GM21390 (cell line): ENCODE measurements at regions not wholly inside any gene's neighbourhood (a gene's known extent, or its start where the extent isn't known, plus 50 kb on each side); places are given as distances from the start of the nearest gene placed in this dataset.

Experiments used
- ATAC-seq: cut with Tn5 transposase; IDR thresholded peaks from one replicate; pipeline ENCODE4 v1.9.1; 2021; ENCODE audit not compliant: unreplicated experiment

GRCh38 chr7:34454381-34454780, 203.6 kb upstream of the NPSR1 start:
- no peak for ATAC-seq

DNA sequence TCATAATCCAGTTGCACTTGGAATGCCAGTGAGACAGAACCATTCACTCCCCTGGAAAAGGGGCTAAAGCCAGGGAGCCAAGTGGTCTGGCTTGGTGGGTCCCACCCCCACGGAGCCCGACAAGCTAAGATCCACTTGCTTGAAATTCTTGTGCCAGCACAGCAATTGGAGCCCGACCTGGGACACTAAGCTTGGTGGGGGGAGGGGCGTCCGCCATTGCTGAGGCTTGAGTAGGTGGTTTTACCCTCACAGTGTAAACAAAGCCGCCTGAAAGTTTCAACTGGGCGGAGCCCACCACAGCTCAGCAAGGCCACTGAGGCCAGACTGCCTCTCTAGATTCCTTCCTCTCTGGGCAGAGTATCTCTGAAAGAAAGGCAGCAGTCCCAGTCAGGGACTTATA, 200.7 kb upstream of the NPSR1 start:
- ATAC-seq, result no peak

DNA sequence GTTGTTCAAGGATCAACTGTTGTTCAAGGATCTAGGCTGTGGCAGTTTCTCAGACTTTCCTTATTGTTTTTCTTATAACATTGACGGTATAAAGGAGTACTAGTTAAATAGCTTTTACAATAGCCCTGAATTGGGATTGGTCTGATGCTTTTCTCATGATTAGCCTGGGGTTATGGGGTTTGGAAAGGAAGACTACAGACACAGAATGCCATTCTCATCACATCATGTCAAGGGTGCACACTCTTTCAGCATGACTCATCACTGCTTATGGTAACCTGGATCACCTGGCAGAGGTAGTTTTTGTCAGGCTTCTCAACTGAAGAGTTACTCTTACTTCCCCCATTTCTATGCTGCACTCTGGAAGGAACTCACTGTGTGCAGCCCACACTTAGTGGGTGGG, 194.2 kb upstream of the NPSR1 start:
- no peak for ATAC-seq

DNA sequence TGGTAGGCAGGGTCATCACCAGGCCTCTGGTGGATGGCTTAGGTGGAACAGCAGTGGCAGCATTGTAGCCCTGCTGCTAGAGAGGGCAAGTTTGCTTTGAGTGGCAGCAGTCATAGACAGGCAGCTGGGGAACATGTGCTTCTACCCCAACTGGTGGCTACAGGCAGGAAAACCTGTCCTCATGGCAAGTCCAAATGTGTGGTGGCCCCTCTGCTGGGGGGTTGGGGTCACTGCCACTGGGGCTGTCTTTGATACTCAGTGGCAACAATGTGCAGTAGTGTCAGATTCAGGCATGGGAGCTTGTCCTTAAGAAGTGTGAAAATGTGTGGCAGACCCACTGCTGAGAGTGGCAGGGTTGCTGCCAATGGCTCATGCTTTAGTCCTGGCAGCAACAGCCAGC, 186.2 kb upstream of the NPSR1 start:
- ATAC-seq, result no peak

GRCh38 chr7:34486371-34486770, 171.6 kb upstream of the NPSR1 start:
- ATAC-seq, result no peak

GRCh38 chr7:34487391-34488115, 170.5 kb upstream of the NPSR1 start:
- no peak for ATAC-seq

GRCh38 chr7:34488766-34489165, 169.3 kb upstream of the NPSR1 start:
- ATAC-seq, result no peak

DNA sequence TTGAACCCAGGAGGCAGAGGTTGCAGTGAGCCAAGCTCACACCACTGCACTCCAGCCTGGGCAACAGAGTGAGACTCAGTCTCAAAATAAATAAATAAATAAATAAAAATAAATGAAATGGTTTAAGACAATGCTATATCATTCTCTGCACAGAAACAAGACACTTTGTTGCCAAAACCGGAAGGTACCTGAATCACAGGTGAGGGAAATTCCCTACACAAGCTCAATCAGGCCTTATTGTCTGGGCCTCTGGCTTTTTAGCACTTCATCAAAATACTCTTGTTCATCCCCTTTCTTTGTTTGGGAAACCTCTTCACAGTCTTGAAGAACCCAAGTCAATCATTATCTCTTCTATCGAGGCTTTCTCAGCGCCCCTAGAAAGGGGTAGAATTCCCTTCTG, 166.1 kb upstream of the NPSR1 start:
- no peak for ATAC-seq

GRCh38 chr7:34493752-34494151, 164.3 kb upstream of the NPSR1 start:
- ATAC-seq, result no peak

DNA sequence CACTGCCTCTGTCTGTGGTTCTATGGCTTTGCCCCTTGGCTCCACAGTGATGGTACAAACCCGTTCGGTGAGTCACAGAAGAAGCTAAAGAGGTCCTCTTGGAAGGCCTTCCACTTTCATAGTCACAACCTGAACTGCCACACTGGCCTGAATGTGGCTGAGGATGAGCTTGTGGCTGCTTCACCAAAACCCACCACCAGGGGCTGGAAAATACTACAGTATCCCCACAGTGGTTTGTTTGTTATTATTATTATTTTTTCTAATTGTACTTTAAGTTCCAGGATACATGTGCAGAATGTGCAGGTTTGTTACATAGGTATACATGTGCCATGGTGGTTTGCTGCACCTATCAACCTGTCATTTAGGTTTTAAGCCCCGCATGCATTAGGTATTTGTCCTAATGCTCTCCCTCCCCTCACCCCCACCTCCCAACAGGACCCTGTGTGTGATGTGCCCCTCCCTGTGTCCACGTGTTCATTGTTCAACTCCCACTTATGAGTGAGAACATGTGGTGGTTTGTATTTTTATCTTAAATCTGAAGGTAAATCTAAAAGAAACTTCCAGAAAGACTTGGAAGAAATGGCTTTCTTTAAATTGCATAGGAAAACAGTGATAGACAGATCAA, 160.8 kb upstream of the NPSR1 start:
- ATAC-seq, result no peak

GRCh38 chr7:34501156-34501555, 156.9 kb upstream of the NPSR1 start:
- ATAC-seq, result no peak

DNA sequence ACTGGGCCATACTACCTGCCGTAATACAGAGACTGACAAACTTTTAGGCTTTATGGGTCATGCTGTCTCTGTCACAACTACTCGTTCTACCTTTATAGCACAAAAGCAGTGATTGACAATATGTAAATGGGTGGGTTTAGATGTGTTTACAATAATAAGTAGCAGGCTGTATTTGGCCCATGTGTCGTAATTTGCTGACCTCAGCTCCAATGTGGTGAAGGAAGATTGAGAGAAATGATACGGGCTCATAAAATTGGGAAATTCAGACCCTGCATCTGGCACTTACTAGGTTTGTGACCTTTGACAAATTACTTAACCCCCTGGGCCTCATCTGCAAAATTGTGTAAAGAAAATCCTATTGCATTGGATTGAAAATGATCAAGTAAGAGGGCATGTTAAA, 150.8 kb upstream of the NPSR1 start:
- no peak for ATAC-seq

- ATAC-seq, result no peak
Measured at GRCh38 chr7:34523226-34523918, 134.6 kb upstream of the NPSR1 start.

- ATAC-seq, result no peak
Measured at GRCh38 chr7:34530259-34530658, 127.8 kb upstream of the NPSR1 start.

DNA sequence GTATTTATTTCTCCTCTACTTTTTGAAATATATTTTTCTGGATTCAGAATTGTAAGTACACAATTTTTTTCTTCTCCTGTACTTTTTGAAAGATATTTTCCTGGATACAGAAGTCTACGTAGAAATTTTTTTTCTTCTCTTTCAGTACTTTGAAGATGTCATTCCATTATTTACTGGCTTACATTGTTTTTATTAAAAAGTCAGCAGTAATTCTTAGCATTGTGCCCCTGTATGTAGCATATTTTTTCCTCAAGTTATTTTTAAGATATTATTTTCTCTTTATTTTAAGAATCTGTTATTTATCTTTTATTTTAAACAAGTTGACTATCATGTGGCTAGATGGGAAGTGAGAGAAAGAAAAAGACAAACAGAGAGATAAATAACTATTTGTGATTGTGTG, 119.0 kb upstream of the NPSR1 start:
- no peak for ATAC-seq

- no peak for ATAC-seq
Measured at GRCh38 chr7:34544621-34545020, 113.4 kb upstream of the NPSR1 start.

DNA sequence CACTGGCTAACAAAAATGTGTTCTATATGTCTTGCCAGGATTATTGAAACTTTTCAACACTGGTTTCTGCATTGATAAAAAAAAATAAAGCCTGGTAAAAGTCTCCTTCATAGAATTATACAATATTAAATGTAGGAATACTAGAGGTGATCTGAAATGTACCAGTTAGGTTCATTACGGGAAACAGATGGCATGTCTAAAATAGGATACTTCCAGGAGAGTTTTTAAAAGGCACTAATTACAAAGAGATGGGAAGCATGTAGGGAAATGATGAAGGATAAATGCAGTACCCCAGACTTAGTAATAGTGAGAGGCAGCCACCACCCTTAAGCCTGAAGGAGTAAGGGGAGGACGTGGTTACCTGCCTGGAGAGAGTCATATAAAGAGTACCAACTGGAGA, 107.0 kb upstream of the NPSR1 start:
- no peak for ATAC-seq

DNA sequence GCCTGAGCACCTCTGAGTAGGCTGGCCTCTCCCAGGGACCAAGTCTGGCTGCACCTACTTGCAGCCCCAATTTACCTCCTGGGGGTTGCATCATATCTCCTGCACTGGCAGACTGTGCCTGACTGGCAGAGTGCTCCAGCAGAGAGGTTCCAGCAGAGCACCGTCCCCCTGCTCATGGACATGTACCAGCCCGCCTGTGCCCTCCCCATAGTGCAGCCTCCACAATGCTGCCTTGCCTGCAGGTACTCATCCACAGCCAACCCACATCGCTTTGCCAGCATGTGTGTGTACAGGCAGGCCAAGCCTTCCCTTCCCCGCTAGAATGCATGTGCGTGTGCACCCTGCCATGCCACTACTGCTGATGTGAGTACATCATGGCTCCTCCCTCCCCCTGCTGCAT, 105.5 kb upstream of the NPSR1 start:
- no peak for ATAC-seq

- ATAC-seq, result no peak
Measured at GRCh38 chr7:34558022-34558421, 100.0 kb upstream of the NPSR1 start.

GRCh38 chr7:34564091-34564490, 93.9 kb upstream of the NPSR1 start:
- ATAC-seq, result no peak

GRCh38 chr7:34567906-34568305, 90.1 kb upstream of the NPSR1 start:
- ATAC-seq, result no peak

GRCh38 chr7:34569975-34570699, 87.9 kb upstream of the NPSR1 start:
- ATAC-seq, result no peak
